HG03095 (cell line): ENCODE measurements at regions not wholly inside any gene's neighbourhood (a gene's known extent, or its start where the extent isn't known, plus 50 kb on each side); places are given as distances from the start of the nearest gene placed in this dataset.

Experiments used
- ATAC-seq: cut with Tn5 transposase; IDR thresholded peaks from one replicate; pipeline ENCODE4 v1.9.1; 2021; ENCODE audit warnings: moderate library complexity; ENCODE audit not compliant: unreplicated experiment

- ATAC-seq: no peak
Observed at GRCh38 chr3:117589454-117589853, 879.9 kb downstream of the TUSC7 start.

GRCh38 chr3:117595615-117596014 is 886.0 kb downstream of the TUSC7 start:
- no peak for ATAC-seq

GRCh38 chr3:117596503-117596902 is 886.9 kb downstream of the TUSC7 start:
- ATAC-seq: no peak

GRCh38 chr3:117597865-117598264 is 888.3 kb downstream of the TUSC7 start:
- ATAC-seq: no peak

GRCh38 chr3:117600112-117600511 is 890.5 kb downstream of the TUSC7 start:
- peak; percentile 65 for ATAC-seq

- ATAC-seq: no peak
Observed at GRCh38 chr3:117600666-117601065, 891.1 kb downstream of the TUSC7 start.

GRCh38 chr3:117602058-117602644 is 892.6 kb downstream of the TUSC7 start:
- ATAC-seq: no peak

GRCh38 chr3:117603097-117603496 is 893.5 kb downstream of the TUSC7 start:
- no peak for ATAC-seq

GRCh38 chr3:117606866-117607265 is 897.3 kb downstream of the TUSC7 start:
- no peak for ATAC-seq

GRCh38 chr3:117609330-117609729 is 899.8 kb downstream of the TUSC7 start:
- no peak for ATAC-seq

- ATAC-seq: no peak
Observed at GRCh38 chr3:117610156-117610555, 900.6 kb downstream of the TUSC7 start.

- no peak for ATAC-seq
Observed at GRCh38 chr3:117611211-117611610, 901.6 kb downstream of the TUSC7 start.

- no peak for ATAC-seq
Observed at GRCh38 chr3:117616227-117616626, 906.6 kb downstream of the TUSC7 start.

GRCh38 chr3:117617906-117618305 is 908.3 kb downstream of the TUSC7 start:
- no peak for ATAC-seq

- no peak for ATAC-seq
Observed at GRCh38 chr3:117618462-117618861, 908.9 kb downstream of the TUSC7 start.

GRCh38 chr3:117619805-117620204 is 910.2 kb downstream of the TUSC7 start:
- no peak for ATAC-seq

GRCh38 chr3:117622171-117622841 is 912.7 kb downstream of the TUSC7 start:
- no peak for ATAC-seq

GRCh38 chr3:117624424-117624823 is 914.8 kb downstream of the TUSC7 start:
- ATAC-seq: no peak

- ATAC-seq: no peak
Observed at GRCh38 chr3:117625174-117625573, 915.6 kb downstream of the TUSC7 start.

GRCh38 chr3:117626577-117626976 is 917.0 kb downstream of the TUSC7 start:
- ATAC-seq: no peak

- no peak for ATAC-seq
Observed at GRCh38 chr3:117628823-117629291, 919.3 kb downstream of the TUSC7 start.

- ATAC-seq: no peak
Observed at GRCh38 chr3:117629505-117629904, 919.9 kb downstream of the TUSC7 start.

GRCh38 chr3:117630469-117630868 is 920.9 kb downstream of the TUSC7 start:
- ATAC-seq: no peak
